ENCODE measurements at regions not wholly inside any gene's neighbourhood (a gene's known extent, or its start where the extent isn't known, plus 50 kb on each side); places are given as distances from the start of the nearest gene placed in this dataset.
"Not testable (repeated sequence)": the region's sequence is repeated elsewhere in the genome, so short reads cannot be mapped to it uniquely, and the experiment has no call there.

DNA sequence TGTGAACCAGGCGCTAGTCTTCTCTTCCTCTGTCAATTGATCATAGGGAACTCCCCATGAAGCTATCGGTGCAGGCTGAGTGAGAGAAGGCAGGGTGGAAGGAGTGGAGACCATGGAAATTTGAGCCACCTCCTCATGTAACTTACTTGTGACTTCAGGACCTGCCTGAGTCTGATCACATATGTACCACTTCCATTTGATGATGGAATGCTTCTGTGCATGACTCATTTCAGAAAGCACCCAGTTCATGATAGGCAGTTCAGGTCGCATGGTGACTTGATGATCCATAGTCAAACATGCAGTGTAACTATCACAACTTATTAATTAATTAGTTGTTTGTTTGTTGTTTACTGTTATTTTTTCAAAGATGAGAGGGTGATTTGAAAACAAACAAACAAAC is 1296.7 kb downstream of the SUCLG1 start:
- Mint-ChIP-seq H3K4me1 (ENCODE audit: low read depth) (no peaks in the 10 kb centered on the region), H3K36me3 (ENCODE audit: insufficient read depth in 2 of 2) (peaks cover 0 to 2% of the 10 kb centered on the region in 2 donors), H3K4me3 (no peak overlapping the region), H3K27me3 (ENCODE audit: low read depth) (no peaks in the 10 kb centered on the region), H3K9me3 (peaks cover 2 to 5% of the 10 kb centered on the region in 2 donors), H3K27ac (no peak overlapping the region)
- no peak for ATAC-seq (replicated peaks in 1 of 2)
- no peak for DNase-seq

DNA sequence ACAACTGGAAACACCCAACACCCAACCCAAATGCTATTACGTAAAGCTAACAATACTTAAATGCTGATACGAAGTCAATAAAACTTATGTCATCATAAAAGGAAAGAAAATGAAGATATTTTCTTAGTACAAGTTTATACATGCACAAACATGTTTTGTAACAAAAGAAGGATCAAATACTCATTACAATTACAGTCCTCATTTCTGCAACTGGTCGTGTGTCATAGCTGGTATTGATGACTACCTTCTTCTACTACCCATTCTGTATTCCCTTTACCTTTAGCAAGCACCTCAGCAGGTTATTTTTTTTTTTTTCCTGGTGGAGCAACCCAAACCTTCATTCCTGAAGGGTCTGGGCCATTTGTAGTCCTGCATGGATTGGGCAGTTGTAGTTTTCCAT is 1298.5 kb downstream of the SUCLG1 start:
- peaks cover 0 to 2% of the 10 kb centered on the region in 2 donors for H3K36me3 Mint-ChIP-seq (ENCODE audit: insufficient read depth in 2 of 2)
- H3K27me3 Mint-ChIP-seq (ENCODE audit: low read depth): no peaks in the 10 kb centered on the region
- no peak overlapping the region for H3K27ac Mint-ChIP-seq
- no peak for ATAC-seq (replicated peaks in 1 of 2)
- peaks cover 7 to 8% of the 10 kb centered on the region in 2 donors for H3K9me3 Mint-ChIP-seq
- no peaks in the 10 kb centered on the region for H3K4me1 Mint-ChIP-seq (ENCODE audit: low read depth)
- no peak for DNase-seq
- H3K4me3 Mint-ChIP-seq: no peak overlapping the region

DNA sequence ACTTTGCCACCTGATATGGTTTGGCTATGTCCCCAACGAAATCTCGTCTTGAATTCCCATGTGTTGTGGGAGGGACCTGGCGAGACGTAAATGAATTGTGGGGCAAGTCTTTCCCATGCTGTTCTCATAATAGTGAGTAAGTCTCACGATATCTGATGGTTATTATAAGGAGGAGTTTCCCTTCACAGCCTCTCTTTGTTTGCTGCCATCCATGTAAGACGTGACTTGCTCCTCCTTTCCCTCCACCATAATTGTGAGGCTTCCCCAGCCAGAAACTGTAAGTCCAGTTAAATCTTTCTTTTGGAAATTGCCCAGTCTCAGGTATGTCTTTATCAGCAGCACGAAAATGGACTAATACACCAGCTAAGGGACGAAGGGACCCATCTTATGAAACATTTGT is 1303.3 kb downstream of the SUCLG1 start:
- peaks cover 4 to 13% of the 10 kb centered on the region in 2 donors for H3K9me3 Mint-ChIP-seq
- H3K36me3 Mint-ChIP-seq (ENCODE audit: insufficient read depth in 2 of 2): peaks cover 0 to 2% of the 10 kb centered on the region in 2 donors
- H3K4me1 Mint-ChIP-seq (ENCODE audit: low read depth): no peaks in the 10 kb centered on the region
- DNase-seq (no peak), ATAC-seq (replicated peaks in 1 of 2) (no peak)
- H3K27me3 Mint-ChIP-seq (ENCODE audit: low read depth): no peaks in the 10 kb centered on the region
- no peak overlapping the region for H3K27ac Mint-ChIP-seq
- no peak overlapping the region for H3K4me3 Mint-ChIP-seq

DNA sequence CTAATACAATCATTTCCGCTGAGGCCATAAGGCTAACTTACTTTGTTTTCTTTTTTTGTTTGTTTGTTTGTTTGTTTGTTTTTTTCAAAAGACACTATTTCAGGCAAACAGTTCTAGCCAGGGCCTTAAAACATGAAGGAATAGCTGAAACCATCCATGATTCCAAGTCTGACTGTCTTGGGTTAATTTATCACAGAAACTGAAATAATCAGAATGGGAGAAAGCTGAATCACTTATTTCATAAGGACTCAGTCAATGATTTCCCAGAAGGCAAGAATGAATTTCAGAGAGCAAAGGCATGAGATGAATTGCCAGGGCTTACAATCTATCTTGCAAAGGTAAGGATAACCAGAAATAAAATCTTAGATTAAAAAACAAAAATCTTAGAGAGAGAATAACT is 1315.1 kb downstream of the SUCLG1 start:
- H3K27ac Mint-ChIP-seq: no peak overlapping the region
- no peak for DNase-seq
- ATAC-seq (replicated peaks in 1 of 2): no peak
- no peaks in the 10 kb centered on the region for H3K27me3 Mint-ChIP-seq (ENCODE audit: low read depth)
- no peak overlapping the region for H3K4me3 Mint-ChIP-seq
- H3K4me1 Mint-ChIP-seq (ENCODE audit: low read depth): no peaks in the 10 kb centered on the region
- H3K9me3 Mint-ChIP-seq: peaks cover 8 to 10% of the 10 kb centered on the region in 2 donors
- H3K36me3 Mint-ChIP-seq (ENCODE audit: insufficient read depth in 2 of 2): no peaks in the 10 kb centered on the region

DNA sequence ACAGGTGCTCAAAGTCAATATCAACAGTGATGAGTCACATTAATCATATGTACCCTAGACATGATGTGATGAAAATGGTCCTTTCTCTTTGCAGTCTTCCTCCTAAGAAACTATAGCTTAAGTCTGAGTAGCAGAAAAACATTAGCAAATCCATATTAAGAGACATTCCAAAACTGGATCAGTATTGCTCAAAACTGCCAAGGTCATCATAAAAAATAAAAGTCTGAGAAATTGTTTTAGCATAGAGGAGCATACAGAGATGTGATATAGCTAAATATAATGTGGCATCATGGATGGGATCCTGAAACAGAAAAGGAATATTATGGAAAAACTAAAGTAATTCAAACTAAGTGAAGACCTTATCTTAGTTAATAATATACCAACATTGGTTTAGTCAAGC is 1316.1 kb downstream of the SUCLG1 start:
- Mint-ChIP-seq H3K4me1 (ENCODE audit: low read depth) (no peaks in the 10 kb centered on the region), H3K27ac (no peak overlapping the region), H3K9me3 (peaks cover 8 to 10% of the 10 kb centered on the region in 2 donors), H3K27me3 (ENCODE audit: low read depth) (no peaks in the 10 kb centered on the region), H3K4me3 (no peak overlapping the region), H3K36me3 (ENCODE audit: insufficient read depth in 2 of 2) (no peaks in the 10 kb centered on the region)
- DNase-seq (no peak), ATAC-seq (replicated peaks in 1 of 2) (no peak)

DNA sequence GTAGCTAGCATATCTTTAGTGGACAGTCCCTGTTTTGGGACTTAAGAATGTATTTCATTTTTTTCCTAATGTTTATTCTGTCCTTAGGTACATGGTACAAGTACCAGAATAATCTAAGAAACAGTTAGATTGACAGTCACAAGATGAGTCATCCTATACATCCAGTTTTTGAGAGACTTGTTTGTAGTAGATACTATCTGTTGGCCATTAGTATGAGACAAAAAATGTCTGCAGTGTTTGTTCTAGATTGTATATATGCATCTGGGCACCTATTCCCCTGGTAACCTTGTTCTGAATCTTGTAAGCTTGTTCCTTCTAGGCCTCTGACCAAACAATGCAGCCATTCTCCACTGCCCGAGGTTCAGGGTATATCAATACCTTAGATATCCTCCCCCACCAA is 1343.5 kb downstream of the SUCLG1 start:
- DNase-seq (no peak), ATAC-seq (replicated peaks in 1 of 2) (no peak)
- Mint-ChIP-seq H3K27ac (no peak overlapping the region), H3K4me3 (no peak overlapping the region), H3K27me3 (ENCODE audit: low read depth) (no peaks in the 10 kb centered on the region), H3K9me3 (peaks cover 3 to 5% of the 10 kb centered on the region in 2 donors), H3K4me1 (ENCODE audit: low read depth) (no peaks in the 10 kb centered on the region), H3K36me3 (ENCODE audit: insufficient read depth in 2 of 2) (no peaks in the 10 kb centered on the region)

DNA sequence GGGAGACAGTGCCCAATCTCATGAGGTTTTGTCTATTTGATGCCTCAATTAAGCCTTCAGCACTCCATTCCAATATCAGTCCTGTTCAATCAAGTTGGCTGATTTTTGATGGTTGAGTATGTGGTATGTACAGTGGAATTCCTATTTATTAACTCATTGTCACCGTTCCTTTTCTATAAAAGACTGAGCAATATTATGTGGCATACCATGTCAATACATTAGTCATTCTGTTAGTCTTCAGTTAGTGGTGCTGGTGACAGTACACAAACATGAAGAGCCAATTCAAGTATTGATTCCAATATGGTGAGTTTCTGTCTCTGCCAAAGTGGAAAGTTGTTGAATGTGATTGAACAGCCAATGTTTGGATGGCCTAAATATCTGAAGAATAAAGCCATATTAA is 1343.9 kb downstream of the SUCLG1 start:
- H3K27me3 Mint-ChIP-seq (ENCODE audit: low read depth): no peaks in the 10 kb centered on the region
- ATAC-seq (replicated peaks in 1 of 2): no peak

DNA sequence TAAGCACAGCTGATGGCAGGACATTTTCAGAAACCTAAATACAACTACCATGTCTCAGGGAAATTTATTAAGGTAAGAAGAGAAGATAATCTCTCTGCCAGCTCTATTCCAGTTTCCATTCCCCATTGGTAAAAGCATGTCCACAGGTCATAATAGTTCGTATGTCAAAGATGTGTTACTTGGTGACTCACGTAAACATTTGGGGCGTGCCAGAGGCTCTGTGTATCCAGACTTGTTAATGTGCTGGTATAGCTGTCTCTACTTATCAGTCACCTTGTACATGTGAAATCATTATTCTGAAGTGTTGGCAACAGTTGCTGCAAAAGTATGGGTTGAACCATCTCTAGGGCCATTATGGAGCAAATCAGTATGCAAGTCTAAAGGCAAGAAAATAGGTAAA is 1345.1 kb downstream of the SUCLG1 start:
- Mint-ChIP-seq H3K27me3 (ENCODE audit: low read depth) (no peaks in the 10 kb centered on the region), H3K4me3 (no peak overlapping the region), H3K36me3 (ENCODE audit: insufficient read depth in 2 of 2) (no peaks in the 10 kb centered on the region), H3K9me3 (peaks cover 2 to 7% of the 10 kb centered on the region in 2 donors), H3K27ac (no peak overlapping the region), H3K4me1 (ENCODE audit: low read depth) (no peaks in the 10 kb centered on the region)
- ATAC-seq (replicated peaks in 1 of 2) (no peak), DNase-seq (no peak)

More for the DNA sequence above, 1343.9 kb downstream of the SUCLG1 start:
- H3K36me3 Mint-ChIP-seq (ENCODE audit: insufficient read depth in 2 of 2): no peaks in the 10 kb centered on the region
- no peak overlapping the region for H3K27ac Mint-ChIP-seq
- H3K9me3 Mint-ChIP-seq: peaks cover 3 to 7% of the 10 kb centered on the region in 2 donors
- H3K4me1 Mint-ChIP-seq (ENCODE audit: low read depth): no peaks in the 10 kb centered on the region
- DNase-seq: no peak
- H3K4me3 Mint-ChIP-seq: no peak overlapping the region

DNA sequence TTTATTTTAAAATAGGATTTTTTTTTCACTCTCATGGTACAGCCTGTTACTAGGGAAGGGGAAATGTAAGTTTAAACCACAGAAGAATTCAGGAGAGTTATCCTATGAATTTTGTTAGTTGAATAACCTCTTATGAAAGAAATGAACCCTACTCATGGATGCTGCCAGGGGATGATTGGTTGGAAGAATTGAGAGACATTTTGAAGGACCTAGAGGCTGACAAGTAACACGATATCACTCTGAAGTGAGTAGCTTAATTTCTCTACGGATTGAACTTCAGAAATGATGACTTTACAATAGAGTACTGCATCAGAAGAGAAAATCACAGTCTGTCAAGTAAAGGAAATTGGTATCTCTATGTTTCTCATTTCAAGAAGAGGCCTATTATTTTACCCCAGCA is 1346.2 kb downstream of the SUCLG1 start:
- Mint-ChIP-seq H3K9me3 (peaks cover 2 to 7% of the 10 kb centered on the region in 2 donors), H3K27me3 (ENCODE audit: low read depth) (no peaks in the 10 kb centered on the region), H3K27ac (no peak overlapping the region), H3K4me3 (no peak overlapping the region), H3K36me3 (ENCODE audit: insufficient read depth in 2 of 2) (no peaks in the 10 kb centered on the region), H3K4me1 (ENCODE audit: low read depth) (no peaks in the 10 kb centered on the region)
- ATAC-seq (replicated peaks in 1 of 2): no peak
- no peak for DNase-seq

DNA sequence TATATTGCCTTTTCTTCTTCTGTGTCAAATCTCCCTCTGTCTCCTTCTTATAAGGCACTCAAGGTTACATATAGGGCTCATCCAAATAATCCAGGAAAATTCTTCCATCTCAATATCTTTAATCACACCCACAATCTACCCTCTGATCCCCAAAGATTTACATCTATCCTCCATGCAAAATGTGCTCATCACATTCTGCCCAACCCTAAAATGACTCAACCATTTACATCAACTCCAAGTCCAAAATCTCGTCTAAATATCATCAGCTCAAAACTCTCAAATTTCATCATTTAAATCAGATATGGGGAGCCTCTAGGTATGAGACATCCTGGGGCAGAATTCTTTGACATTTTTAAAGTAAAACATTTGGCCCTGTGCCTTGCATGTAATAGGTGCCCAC is 1349.8 kb downstream of the SUCLG1 start:
- DNase-seq: no peak
- H3K4me1 Mint-ChIP-seq (ENCODE audit: low read depth): no peaks in the 10 kb centered on the region
- ATAC-seq (replicated peaks in 1 of 2): no peak
- no peaks in the 10 kb centered on the region for H3K36me3 Mint-ChIP-seq (ENCODE audit: insufficient read depth in 2 of 2)
- H3K9me3 Mint-ChIP-seq: peaks cover 2 to 10% of the 10 kb centered on the region in 2 donors
- no peaks in the 10 kb centered on the region for H3K27me3 Mint-ChIP-seq (ENCODE audit: low read depth)
- no peak overlapping the region for H3K27ac Mint-ChIP-seq
- no peak overlapping the region for H3K4me3 Mint-ChIP-seq

DNA sequence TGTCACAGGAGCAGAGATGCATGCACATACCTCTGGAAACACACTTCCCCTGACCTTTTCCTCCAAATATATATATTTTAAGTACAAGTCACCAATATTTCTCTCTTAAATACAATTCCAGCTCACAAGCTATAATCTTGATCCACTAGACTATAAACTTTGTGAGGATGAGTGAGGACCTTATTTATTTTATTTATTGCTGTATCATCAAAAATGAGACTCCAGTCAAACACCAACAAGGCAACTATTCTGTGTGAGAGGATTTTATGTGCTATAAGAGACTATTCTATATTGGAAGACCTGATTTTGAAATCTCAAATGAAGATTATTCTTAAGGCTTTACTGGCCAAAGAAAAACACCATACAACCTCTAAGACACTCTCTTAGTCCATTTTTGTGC is 1352.2 kb downstream of the SUCLG1 start:
- H3K9me3 Mint-ChIP-seq: peaks cover 2 to 10% of the 10 kb centered on the region in 2 donors
- no peaks in the 10 kb centered on the region for H3K4me1 Mint-ChIP-seq (ENCODE audit: low read depth)
- H3K27me3 Mint-ChIP-seq (ENCODE audit: low read depth): no peaks in the 10 kb centered on the region
- H3K4me3 Mint-ChIP-seq: no peak overlapping the region
- no peak for ATAC-seq (replicated peaks in 1 of 2)
- no peaks in the 10 kb centered on the region for H3K36me3 Mint-ChIP-seq (ENCODE audit: insufficient read depth in 2 of 2)
- no peak overlapping the region for H3K27ac Mint-ChIP-seq
- no peak for DNase-seq

DNA sequence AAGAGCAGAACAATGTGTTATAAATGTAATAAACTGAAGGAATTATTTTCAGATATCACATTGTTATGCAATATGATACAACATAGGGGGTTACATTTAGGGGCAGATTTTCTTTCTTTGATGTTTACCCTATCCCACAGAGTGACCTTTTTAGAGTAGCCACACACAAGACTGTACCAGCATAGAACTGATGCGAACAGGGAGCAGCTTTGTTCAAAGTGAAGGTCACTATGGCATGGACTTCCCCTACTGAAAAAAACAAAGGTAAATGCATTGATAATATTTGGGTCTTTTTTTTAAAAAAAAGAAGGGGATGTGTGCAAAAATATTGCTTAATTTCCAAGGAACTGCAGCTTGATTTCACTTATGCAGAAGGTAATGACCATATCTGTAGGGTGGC is 1354.9 kb downstream of the SUCLG1 start:
- Mint-ChIP-seq H3K4me3 (no peak overlapping the region), H3K4me1 (ENCODE audit: low read depth) (no peaks in the 10 kb centered on the region), H3K27me3 (ENCODE audit: low read depth) (no peaks in the 10 kb centered on the region), H3K9me3 (peaks cover 4 to 7% of the 10 kb centered on the region in 2 donors), H3K27ac (no peak overlapping the region), H3K36me3 (ENCODE audit: insufficient read depth in 2 of 2) (no peaks in the 10 kb centered on the region)
- DNase-seq: no peak
- ATAC-seq (replicated peaks in 1 of 2): no peak

DNA sequence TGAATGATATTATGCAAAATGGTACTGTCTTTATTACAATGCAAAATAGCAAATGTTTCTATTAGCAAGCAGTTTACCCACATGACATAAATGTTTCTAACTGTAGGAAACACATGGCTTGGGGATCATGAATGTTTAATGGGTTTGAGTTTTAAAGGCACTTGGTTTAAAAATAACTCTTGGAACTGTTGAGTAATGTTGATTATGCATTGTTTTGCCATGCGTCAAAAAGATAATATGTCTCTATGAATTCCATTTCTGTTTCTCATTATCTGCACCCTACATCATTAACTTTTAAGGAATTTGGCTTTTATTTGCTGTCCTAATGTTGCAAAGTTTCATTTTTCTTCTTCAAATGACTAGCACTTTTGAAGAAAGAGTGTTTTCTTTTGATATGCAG is 1355.5 kb downstream of the SUCLG1 start:
- no peak for ATAC-seq (replicated peaks in 1 of 2)
- no peaks in the 10 kb centered on the region for H3K36me3 Mint-ChIP-seq (ENCODE audit: insufficient read depth in 2 of 2)
- H3K4me1 Mint-ChIP-seq (ENCODE audit: low read depth): no peaks in the 10 kb centered on the region

DNA sequence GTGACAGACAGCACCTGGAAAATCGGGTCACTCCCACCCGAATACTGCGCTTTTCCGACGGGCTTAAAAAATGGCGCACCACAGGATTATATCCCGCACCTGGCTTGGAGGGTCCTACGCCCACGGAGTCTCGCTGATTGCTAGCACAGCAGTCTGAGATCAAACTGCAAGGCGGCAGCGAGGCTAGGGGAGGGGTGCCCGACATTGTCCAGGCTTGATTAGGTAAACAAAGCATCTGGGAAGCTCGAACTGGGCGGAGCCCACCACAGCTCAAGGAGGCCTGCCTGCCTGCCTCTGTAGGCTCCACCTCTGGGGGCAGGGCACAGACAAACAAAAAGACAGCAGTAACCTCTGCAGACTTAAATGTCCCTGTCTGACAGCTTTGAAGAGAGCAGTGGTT is 1370.0 kb downstream of the SUCLG1 start:
- not testable (repeated sequence) for H3K27ac Mint-ChIP-seq; H3K4me3 Mint-ChIP-seq; H3K4me1 Mint-ChIP-seq (ENCODE audit: low read depth); DNase-seq; H3K36me3 Mint-ChIP-seq (ENCODE audit: insufficient read depth in 2 of 2); H3K27me3 Mint-ChIP-seq (ENCODE audit: low read depth); H3K9me3 Mint-ChIP-seq; ATAC-seq (replicated peaks in 1 of 2)

More for the DNA sequence above, 1355.5 kb downstream of the SUCLG1 start:
- no peak for DNase-seq
- no peak overlapping the region for H3K27ac Mint-ChIP-seq
- no peak overlapping the region for H3K4me3 Mint-ChIP-seq
- no peaks in the 10 kb centered on the region for H3K27me3 Mint-ChIP-seq (ENCODE audit: low read depth)
- peaks cover 3 to 6% of the 10 kb centered on the region in 2 donors for H3K9me3 Mint-ChIP-seq
